G401 (cell line): ENCODE measurements at regions not wholly inside any gene's neighbourhood (a gene's known extent, or its start where the extent isn't known, plus 50 kb on each side); places are given as distances from the start of the nearest gene placed in this dataset.
"Not testable (repeated sequence)": the region's sequence is repeated elsewhere in the genome, so short reads cannot be mapped to it uniquely, and the experiment has no call there.

Experiments used
- DNase-seq: peaks from one replicate; pipeline ENCODE4 v3.0.0-alpha.2; 2015; ENCODE audit warnings: low spot score
- in situ Hi-C: cut with HindIII; loops from 2 replicates; pipeline ENCODE4 v1.10.0; 2016; ENCODE audit warnings: low sequenced_read_pairs, mixed read lengths

- in situ Hi-C loops, result no loop called here
- DNase-seq, result no peak
These were observed 239.0 kb downstream of the BUB3 start for GRCh38 chr10:123393170-123393569.

- no peak for DNase-seq
- in situ Hi-C loops, result no loop called here
These were observed 240.2 kb downstream of the BUB3 start for GRCh38 chr10:123394382-123394781.

- in situ Hi-C loops, DNase-seq: not testable (repeated sequence)
These were observed 241.0 kb downstream of the BUB3 start for GRCh38 chr10:123395234-123395633.

GRCh38 chr10:123395906-123396305 lies 241.7 kb downstream of the BUB3 start:
- no peak for DNase-seq
- in situ Hi-C loops, result no loop called here

- in situ Hi-C loops, result no loop called here
These were observed 244.0 kb downstream of the BUB3 start for GRCh38 chr10:123398180-123398591.

GRCh38 chr10:123398756-123399155 lies 244.6 kb downstream of the BUB3 start:
- DNase-seq, result no peak

More at GRCh38 chr10:123398180-123398591, 244.0 kb downstream of the BUB3 start:
- DNase-seq, result no peak

GRCh38 chr10:123399276-123399839 lies 245.2 kb downstream of the BUB3 start:
- in situ Hi-C loops, result no loop called here
- no peak for DNase-seq

More at GRCh38 chr10:123398756-123399155, 244.6 kb downstream of the BUB3 start:
- in situ Hi-C loops, result no loop called here

GRCh38 chr10:123402021-123402420 lies 247.8 kb downstream of the BUB3 start:
- in situ Hi-C loops, result no loop called here
- no peak for DNase-seq

GRCh38 chr10:123402656-123403055 lies 248.5 kb downstream of the BUB3 start:
- DNase-seq, result no peak
- in situ Hi-C loops, result no loop called here

GRCh38 chr10:123404357-123404756 lies 250.2 kb downstream of the BUB3 start:
- no peak for DNase-seq
- in situ Hi-C loops, result no loop called here

- DNase-seq, result no peak
- in situ Hi-C loops, result no loop called here
These were observed 254.5 kb downstream of the BUB3 start for GRCh38 chr10:123408660-123409059.

- no peak for DNase-seq
These were observed 255.2 kb downstream of the BUB3 start for GRCh38 chr10:123409426-123409825.

GRCh38 chr10:123409884-123410283 lies 255.7 kb downstream of the BUB3 start:
- DNase-seq, result no peak
- in situ Hi-C loops, result no loop called here

More at GRCh38 chr10:123409426-123409825, 255.2 kb downstream of the BUB3 start:
- in situ Hi-C loops, result no loop called here

- in situ Hi-C loops, result no loop called here
- DNase-seq, result no peak
These were observed 252.8 kb upstream of the GPR26 start for GRCh38 chr10:123413353-123413752.

GRCh38 chr10:123415523-123415922 lies 250.6 kb upstream of the GPR26 start:
- in situ Hi-C loops, result no loop called here
- no peak for DNase-seq

- no peak for DNase-seq
- in situ Hi-C loops, result no loop called here
These were observed 248.7 kb upstream of the GPR26 start for GRCh38 chr10:123417414-123417813.

GRCh38 chr10:123421461-123421860 lies 244.7 kb upstream of the GPR26 start:
- in situ Hi-C loops, result no loop called here

GRCh38 chr10:123422261-123422660 lies 243.9 kb upstream of the GPR26 start:
- no peak for DNase-seq
- in situ Hi-C loops, result no loop called here

More at GRCh38 chr10:123421461-123421860, 244.7 kb upstream of the GPR26 start:
- no peak for DNase-seq

- in situ Hi-C loops, result no loop called here
- no peak for DNase-seq
These were observed 241.6 kb upstream of the GPR26 start for GRCh38 chr10:123424537-123424936.

- no peak for DNase-seq
- in situ Hi-C loops, result no loop called here
These were observed 240.5 kb upstream of the GPR26 start for GRCh38 chr10:123425680-123426079.

- in situ Hi-C loops, result no loop called here
- DNase-seq, result no peak
These were observed 238.9 kb upstream of the GPR26 start for GRCh38 chr10:123427165-123427786.
